ENCODE measurements at regions not wholly inside any gene's neighbourhood (a gene's known extent, or its start where the extent isn't known, plus 50 kb on each side); places are given as distances from the start of the nearest gene placed in this dataset.
A peak's percentile ranks its signal among the peaks of the same experiment; 100 is the strongest.

DNA sequence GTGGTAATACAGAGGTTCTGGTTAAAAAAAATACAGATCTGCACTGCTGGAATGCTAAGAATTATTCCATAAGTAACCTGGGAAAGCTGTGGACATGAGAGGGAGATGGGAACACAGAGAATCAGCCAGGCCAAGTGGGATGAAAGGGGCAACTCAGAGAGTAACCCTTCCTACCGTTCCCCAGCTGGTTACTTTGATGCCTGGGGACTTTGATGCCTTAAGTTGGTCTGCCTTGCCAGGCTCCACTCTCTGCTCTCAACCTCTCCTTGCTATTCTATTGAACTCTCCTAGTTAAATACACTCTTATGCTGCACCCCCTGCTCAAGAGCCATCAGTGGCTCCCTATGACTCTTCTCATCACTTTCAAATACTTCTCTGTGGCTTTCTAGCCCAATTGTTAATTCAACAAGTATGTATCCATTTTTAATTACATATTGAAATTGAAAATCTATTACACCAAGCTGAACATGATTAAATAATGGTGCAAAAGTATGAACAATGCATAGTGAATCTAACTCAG lies 315.5 kb downstream of the TLE3 start:
- POLR2A ChIA-PET: no interaction called here

GRCh38 chr15:69782809-69783208 lies 314.9 kb downstream of the TLE3 start:
- TF ChIP-seq TCF7L2 (IDR thresholded peaks at IDR 0.05; ENCODE audit: low read depth, low read length) (peak; percentile 71), POLR2AphosphoS5 (IDR thresholded peaks at IDR 0.05; ENCODE audit: low read depth, low read length) (no peak)
- in situ Hi-C loops (cut with HindIII; ENCODE audit: low pct_unique_long_range_greater_than_20kb, low sequenced_read_pairs) (no loop called here), intact Hi-C loops (cut with micrococcal nuclease; ENCODE audit: unreplicated experiment) (no loop called here)
- no peak overlapping the region for H3K27ac ChIP-seq (ENCODE audit: low read length)
- ChIA-PET POLR2A (no interaction called here), CTCF (interaction anchor here (0.7 kb wide), 1 partner anchor 1647 kb away, joined by 3 read pairs; no protein-coding TSS in a partner anchor)
- DNase-seq (ENCODE audit: low read depth, low spot score) (no peak), ATAC-seq (no peak)
- H3K9me3 ChIP-seq (ENCODE audit: control insufficient read depth, insufficient read depth, low read depth, low read length): no peaks in the 10 kb centered on the region
- H3K4me1 ChIP-seq (ENCODE audit: control insufficient read depth, insufficient read depth, low read length): no peaks in the 10 kb centered on the region
- BruUV-seq (replicated peaks): no TSS peak
- H3K36me3 ChIP-seq (ENCODE audit: control insufficient read depth, insufficient read depth, low read length): no peaks in the 10 kb centered on the region
- peaks cover 3% of the 10 kb centered on the region for H3K27me3 ChIP-seq (ENCODE audit: control insufficient read depth, insufficient read depth, low read length)
- no peak overlapping the region for H3K4me3 ChIP-seq (ENCODE audit: low read depth in 2 of 2, low read length in 2 of 2)

More for the DNA sequence above, 315.5 kb downstream of the TLE3 start:
- TF ChIP-seq TCF7L2 (IDR thresholded peaks at IDR 0.05; ENCODE audit: low read depth, low read length) (no peak), SIN3A (IDR thresholded peaks at IDR 0.05; ENCODE audit: borderline replicate concordance, insufficient read depth, low read depth, low read length) (no peak)
- Histone ChIP-seq H3K4me3 (ENCODE audit: low read depth in 2 of 2, low read length in 2 of 2) (no peak overlapping the region), H3K27ac (ENCODE audit: low read length) (no peak overlapping the region), H3K36me3 (ENCODE audit: control insufficient read depth, insufficient read depth, low read length) (no peaks in the 10 kb centered on the region), H3K4me1 (ENCODE audit: control insufficient read depth, insufficient read depth, low read length) (no peaks in the 10 kb centered on the region), H3K27me3 (ENCODE audit: control insufficient read depth, insufficient read depth, low read length) (peaks cover 3% of the 10 kb centered on the region), H3K9me3 (ENCODE audit: control insufficient read depth, insufficient read depth, low read depth, low read length) (no peaks in the 10 kb centered on the region; the same call in 1 of the 2 replicates)
- ATAC-seq (no peak), DNase-seq (ENCODE audit: low read depth, low spot score) (no peak)
- no TSS peak for BruUV-seq (replicated peaks)
- intact Hi-C loops (cut with micrococcal nuclease; ENCODE audit: unreplicated experiment) (no loop called here), in situ Hi-C loops (cut with HindIII; ENCODE audit: low pct_unique_long_range_greater_than_20kb, low sequenced_read_pairs) (no loop called here)
- CTCF ChIA-PET: interaction anchor here (0.7 kb wide), 1 partner anchor 1648 kb away, joined by 3 read pairs; no protein-coding TSS in a partner anchor

DNA sequence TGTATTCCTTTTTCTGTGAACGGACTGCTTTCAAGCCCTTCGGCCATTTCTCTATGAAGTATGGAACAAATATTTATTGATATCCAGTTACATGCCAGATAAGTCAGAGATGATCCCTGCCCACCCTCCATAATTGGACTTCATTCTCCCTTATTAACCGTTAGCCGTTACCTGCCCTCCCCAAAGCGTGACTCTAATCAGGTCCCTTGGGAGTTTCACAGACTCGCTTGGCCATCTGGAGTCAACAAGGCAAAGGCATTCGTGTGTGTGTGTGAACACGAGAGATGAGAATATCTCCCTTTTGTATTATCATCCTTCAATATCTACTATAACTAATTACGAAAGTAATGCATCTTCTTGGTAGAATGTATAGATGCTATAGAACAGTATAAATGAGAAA lies 314.5 kb downstream of the TLE3 start:
- CTCF ChIA-PET: interaction anchor here (0.7 kb wide), 1 partner anchor 1647 kb away, joined by 3 read pairs; no protein-coding TSS in a partner anchor
- no TSS peak for BruUV-seq (replicated peaks)

More for the DNA sequence above, 314.5 kb downstream of the TLE3 start:
- Histone ChIP-seq H3K36me3 (ENCODE audit: control insufficient read depth, insufficient read depth, low read length) (no peaks in the 10 kb centered on the region), H3K27me3 (ENCODE audit: control insufficient read depth, insufficient read depth, low read length) (peaks cover 3% of the 10 kb centered on the region), H3K27ac (ENCODE audit: low read length) (no peak overlapping the region), H3K9me3 (ENCODE audit: control insufficient read depth, insufficient read depth, low read depth, low read length) (no peaks in the 10 kb centered on the region), H3K4me3 (ENCODE audit: low read depth in 2 of 2, low read length in 2 of 2) (no peak overlapping the region), H3K4me1 (ENCODE audit: control insufficient read depth, insufficient read depth, low read length) (no peaks in the 10 kb centered on the region)
- POLR2A ChIA-PET: no interaction called here
- DNase-seq (ENCODE audit: low read depth, low spot score) (no peak), ATAC-seq (no peak)
- intact Hi-C loops (cut with micrococcal nuclease; ENCODE audit: unreplicated experiment) (no loop called here), in situ Hi-C loops (cut with HindIII; ENCODE audit: low pct_unique_long_range_greater_than_20kb, low sequenced_read_pairs) (no loop called here)
- no peak for TF ChIP-seq SIN3A (IDR thresholded peaks at IDR 0.05; ENCODE audit: borderline replicate concordance, insufficient read depth, low read depth, low read length)
- TF ChIP-seq, protein P1, sequence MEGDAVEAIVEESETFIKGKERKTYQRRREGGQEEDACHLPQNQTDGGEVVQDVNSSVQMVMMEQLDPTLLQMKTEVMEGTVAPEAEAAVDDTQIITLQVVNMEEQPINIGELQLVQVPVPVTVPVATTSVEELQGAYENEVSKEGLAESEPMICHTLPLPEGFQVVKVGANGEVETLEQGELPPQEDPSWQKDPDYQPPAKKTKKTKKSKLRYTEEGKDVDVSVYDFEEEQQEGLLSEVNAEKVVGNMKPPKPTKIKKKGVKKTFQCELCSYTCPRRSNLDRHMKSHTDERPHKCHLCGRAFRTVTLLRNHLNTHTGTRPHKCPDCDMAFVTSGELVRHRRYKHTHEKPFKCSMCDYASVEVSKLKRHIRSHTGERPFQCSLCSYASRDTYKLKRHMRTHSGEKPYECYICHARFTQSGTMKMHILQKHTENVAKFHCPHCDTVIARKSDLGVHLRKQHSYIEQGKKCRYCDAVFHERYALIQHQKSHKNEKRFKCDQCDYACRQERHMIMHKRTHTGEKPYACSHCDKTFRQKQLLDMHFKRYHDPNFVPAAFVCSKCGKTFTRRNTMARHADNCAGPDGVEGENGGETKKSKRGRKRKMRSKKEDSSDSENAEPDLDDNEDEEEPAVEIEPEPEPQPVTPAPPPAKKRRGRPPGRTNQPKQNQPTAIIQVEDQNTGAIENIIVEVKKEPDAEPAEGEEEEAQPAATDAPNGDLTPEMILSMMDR (IDR thresholded peaks at IDR 0.05): no peak
- TF ChIP-seq, protein P2, sequence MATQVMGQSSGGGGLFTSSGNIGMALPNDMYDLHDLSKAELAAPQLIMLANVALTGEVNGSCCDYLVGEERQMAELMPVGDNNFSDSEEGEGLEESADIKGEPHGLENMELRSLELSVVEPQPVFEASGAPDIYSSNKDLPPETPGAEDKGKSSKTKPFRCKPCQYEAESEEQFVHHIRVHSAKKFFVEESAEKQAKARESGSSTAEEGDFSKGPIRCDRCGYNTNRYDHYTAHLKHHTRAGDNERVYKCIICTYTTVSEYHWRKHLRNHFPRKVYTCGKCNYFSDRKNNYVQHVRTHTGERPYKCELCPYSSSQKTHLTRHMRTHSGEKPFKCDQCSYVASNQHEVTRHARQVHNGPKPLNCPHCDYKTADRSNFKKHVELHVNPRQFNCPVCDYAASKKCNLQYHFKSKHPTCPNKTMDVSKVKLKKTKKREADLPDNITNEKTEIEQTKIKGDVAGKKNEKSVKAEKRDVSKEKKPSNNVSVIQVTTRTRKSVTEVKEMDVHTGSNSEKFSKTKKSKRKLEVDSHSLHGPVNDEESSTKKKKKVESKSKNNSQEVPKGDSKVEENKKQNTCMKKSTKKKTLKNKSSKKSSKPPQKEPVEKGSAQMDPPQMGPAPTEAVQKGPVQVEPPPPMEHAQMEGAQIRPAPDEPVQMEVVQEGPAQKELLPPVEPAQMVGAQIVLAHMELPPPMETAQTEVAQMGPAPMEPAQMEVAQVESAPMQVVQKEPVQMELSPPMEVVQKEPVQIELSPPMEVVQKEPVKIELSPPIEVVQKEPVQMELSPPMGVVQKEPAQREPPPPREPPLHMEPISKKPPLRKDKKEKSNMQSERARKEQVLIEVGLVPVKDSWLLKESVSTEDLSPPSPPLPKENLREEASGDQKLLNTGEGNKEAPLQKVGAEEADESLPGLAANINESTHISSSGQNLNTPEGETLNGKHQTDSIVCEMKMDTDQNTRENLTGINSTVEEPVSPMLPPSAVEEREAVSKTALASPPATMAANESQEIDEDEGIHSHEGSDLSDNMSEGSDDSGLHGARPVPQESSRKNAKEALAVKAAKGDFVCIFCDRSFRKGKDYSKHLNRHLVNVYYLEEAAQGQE (IDR thresholded peaks at IDR 0.05; ENCODE audit: insufficient read depth in 1 of 2, low read depth in 2 of 2, low read length in 1 of 2): no peak
- TF ChIP-seq TCF7L2 (IDR thresholded peaks at IDR 0.05; ENCODE audit: low read depth, low read length): no peak
- no peak for TF ChIP-seq POLR2AphosphoS5 (IDR thresholded peaks at IDR 0.05; ENCODE audit: low read depth, low read length)
